Thyroid gland (tissue), 4 donors: ENCODE measurements at regions not wholly inside any gene's neighbourhood (a gene's known extent, or its start where the extent isn't known, plus 50 kb on each side); places are given as distances from the start of the nearest gene placed in this dataset.

ENCODE experiments used
- POLR2A ChIP-seq, 2 donors: fragments of 450-650 bp; IDR thresholded peaks; one replicate each; pipeline ENCODE4 v1.6.1; 2017; ENCODE audit warnings: antibody characterized with exemption in 2 of 2, mild to moderate bottlenecking in 2 of 2, moderate library complexity in 1 of 2
- TF ChIP-seq, protein P1 (sequence below), 6 experiments: fragments of 200-600 bp in 3 of 6; fragments of 450-650 bp in 3 of 6; sonication (generic) in 3 of 6; IDR thresholded peaks; one replicate each; pipeline ENCODE4 v1.5.1; 2016 to 2019; ENCODE audit warnings: antibody characterized with exemption in 6 of 6, mild to moderate bottlenecking in 2 of 6, inconsistent platforms in 1 of 6, moderate library complexity in 1 of 6

DNA sequence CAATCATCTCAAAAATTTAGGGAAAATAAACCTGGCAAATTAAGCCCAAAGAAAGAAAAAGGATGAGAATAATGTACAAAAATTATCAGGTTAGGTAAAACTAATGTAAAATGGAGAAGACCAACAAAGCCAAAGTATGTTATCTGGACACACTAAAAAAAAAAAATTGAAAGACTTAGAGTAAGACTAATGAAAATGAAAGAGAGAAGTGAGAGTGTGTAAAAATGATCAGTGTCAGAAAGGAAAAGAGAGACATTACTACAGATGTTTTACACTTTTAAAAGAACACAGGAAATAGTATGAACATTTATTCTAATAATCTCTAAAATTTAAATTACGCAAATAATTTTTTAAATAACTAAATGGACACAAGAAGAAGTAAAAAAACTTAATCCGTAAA is 573.3 kb upstream of the NR2F2 start:
- TF ChIP-seq, protein P1, sequence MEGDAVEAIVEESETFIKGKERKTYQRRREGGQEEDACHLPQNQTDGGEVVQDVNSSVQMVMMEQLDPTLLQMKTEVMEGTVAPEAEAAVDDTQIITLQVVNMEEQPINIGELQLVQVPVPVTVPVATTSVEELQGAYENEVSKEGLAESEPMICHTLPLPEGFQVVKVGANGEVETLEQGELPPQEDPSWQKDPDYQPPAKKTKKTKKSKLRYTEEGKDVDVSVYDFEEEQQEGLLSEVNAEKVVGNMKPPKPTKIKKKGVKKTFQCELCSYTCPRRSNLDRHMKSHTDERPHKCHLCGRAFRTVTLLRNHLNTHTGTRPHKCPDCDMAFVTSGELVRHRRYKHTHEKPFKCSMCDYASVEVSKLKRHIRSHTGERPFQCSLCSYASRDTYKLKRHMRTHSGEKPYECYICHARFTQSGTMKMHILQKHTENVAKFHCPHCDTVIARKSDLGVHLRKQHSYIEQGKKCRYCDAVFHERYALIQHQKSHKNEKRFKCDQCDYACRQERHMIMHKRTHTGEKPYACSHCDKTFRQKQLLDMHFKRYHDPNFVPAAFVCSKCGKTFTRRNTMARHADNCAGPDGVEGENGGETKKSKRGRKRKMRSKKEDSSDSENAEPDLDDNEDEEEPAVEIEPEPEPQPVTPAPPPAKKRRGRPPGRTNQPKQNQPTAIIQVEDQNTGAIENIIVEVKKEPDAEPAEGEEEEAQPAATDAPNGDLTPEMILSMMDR (IDR thresholded peaks at IDR 0.05) = no peak
- no peak for TF ChIP-seq POLR2A (IDR thresholded peaks at IDR 0.05)
